GM18867 (cell line): ENCODE measurements at regions not wholly inside any gene's neighbourhood (a gene's known extent, or its start where the extent isn't known, plus 50 kb on each side); places are given as distances from the start of the nearest gene placed in this dataset.
A peak's percentile ranks its signal among the peaks of the same experiment; 100 is the strongest.
"Not testable (repeated sequence)": the region's sequence is repeated elsewhere in the genome, so short reads cannot be mapped to it uniquely, and the experiment has no call there.

Experiments
- ATAC-seq: cut with Tn5 transposase; IDR thresholded peaks from one replicate; pipeline ENCODE4 v1.9.1; 2021; ENCODE audit warnings: mild to moderate bottlenecking, moderate library complexity; ENCODE audit not compliant: unreplicated experiment

DNA sequence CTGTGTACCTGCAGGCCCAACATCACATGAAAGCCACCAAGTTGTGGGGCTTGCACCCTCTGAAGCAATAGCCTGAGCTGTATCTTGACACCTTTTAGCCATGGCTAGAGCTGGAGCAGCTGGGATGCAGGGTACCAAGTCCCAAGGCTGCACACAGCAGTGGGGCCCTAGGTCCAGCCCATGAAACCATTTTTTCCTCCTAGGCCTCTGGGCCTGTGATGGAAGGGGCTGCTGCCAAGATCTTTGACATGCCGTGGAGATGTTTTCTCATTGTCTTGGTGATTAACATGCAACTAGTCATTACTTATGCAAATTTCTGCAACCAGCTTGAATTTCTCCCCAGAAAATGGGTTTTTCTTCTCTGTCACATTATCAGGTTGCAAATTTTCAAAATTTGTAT lies 387.2 kb upstream of the RIOK2 start:
- no peak for ATAC-seq

GRCh38 chr5:97575322-97575721 lies 392.3 kb upstream of the RIOK2 start:
- no peak for ATAC-seq

GRCh38 chr5:97576956-97577355 lies 393.9 kb upstream of the RIOK2 start:
- no peak for ATAC-seq

GRCh38 chr5:97579977-97580376 lies 396.9 kb upstream of the RIOK2 start:
- ATAC-seq: not testable (repeated sequence)

- no peak for ATAC-seq
Measured at GRCh38 chr5:97580746-97581145, 397.7 kb upstream of the RIOK2 start.

DNA sequence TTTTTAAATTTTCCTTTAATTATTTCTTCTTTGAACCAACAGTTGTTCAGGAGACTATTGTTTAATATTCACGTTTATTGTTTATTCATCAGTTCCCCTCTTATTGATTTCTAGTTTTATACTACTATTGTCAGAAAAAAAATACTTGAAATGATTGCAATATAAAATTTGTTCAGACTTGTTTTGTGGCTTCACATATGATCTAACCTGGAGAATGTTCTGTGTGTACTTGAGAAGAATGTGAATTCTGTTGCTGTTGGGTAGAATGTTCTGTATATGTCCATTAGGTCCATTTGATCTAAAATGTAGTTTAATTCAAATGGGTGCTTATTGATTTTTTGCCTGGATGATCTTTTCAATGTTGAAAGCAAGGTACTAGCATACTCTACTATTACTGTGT lies 408.7 kb upstream of the RIOK2 start:
- no peak for ATAC-seq

DNA sequence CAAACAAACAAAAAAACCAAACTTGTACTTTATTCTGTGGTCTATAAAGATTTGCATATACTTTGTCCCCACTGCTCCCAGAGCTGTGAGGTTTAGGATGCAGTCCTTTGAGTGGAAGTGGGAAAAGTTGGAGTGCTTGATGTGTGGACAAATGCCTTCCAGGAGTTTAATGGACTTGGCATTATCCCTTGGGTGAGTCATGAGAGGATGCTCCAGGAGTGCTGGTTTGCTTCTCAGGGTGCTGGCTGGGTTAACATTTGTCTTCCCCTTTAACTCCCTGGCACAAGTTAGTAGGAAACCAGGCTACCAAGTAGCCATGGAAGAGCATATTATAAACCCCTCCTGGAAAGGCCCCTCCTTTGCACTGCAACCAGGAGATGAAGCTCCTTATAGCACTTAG lies 417.4 kb upstream of the RIOK2 start:
- no peak for ATAC-seq

GRCh38 chr5:97601651-97602050 lies 418.6 kb upstream of the RIOK2 start:
- ATAC-seq: no peak

- ATAC-seq: no peak
Measured at GRCh38 chr5:97606531-97606930, 423.5 kb upstream of the RIOK2 start.

GRCh38 chr5:97608501-97608900 lies 425.5 kb upstream of the RIOK2 start:
- ATAC-seq: no peak

GRCh38 chr5:97618721-97619120 lies 435.7 kb upstream of the RIOK2 start:
- ATAC-seq: no peak

DNA sequence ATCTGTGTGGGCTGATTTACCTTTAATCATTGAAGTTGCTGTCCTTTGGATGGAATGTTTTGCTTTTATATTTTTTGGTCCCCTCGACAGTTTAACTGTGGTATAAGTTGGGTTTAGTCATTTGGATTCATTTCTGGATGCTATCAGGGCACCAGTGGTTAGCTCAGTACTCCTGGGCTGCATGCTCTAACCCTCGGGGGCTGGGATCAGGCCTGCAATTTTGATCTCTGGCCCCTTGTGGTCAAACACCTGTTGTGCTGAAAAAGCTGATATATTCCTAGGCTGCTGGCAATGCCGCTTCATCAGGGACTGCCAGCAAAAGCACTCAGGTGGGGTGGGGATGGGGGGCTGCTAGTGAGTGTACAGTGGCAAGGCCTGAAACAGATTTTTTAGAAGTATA lies 440.4 kb upstream of the RIOK2 start:
- no peak for ATAC-seq

GRCh38 chr5:97624886-97625285 lies 441.8 kb upstream of the RIOK2 start:
- no peak for ATAC-seq

GRCh38 chr5:97627272-97627671 lies 444.2 kb upstream of the RIOK2 start:
- ATAC-seq: no peak

DNA sequence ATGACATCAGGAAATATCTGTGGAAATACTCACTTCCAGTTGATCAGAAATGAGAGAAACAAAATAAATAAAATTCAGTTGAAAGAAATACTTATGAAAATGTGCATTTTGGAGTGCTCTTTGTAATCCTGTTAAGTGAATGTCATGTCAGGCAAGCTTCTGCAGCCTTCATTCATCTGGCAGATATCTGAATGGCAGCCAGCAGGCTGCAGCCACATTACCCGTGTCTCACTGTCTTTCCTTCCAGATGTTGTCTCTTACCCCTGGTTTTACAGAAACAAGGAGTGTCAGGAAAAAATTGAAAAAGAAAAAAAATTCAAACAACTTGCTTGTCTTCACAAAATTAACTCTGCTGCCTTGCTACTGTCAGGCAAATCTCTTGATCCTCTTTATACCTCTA lies 445.0 kb upstream of the RIOK2 start:
- ATAC-seq: no peak

GRCh38 chr5:97628807-97629206 lies 445.8 kb upstream of the RIOK2 start:
- ATAC-seq: no peak

- no peak for ATAC-seq
Measured at GRCh38 chr5:97629276-97629675, 446.2 kb upstream of the RIOK2 start.

DNA sequence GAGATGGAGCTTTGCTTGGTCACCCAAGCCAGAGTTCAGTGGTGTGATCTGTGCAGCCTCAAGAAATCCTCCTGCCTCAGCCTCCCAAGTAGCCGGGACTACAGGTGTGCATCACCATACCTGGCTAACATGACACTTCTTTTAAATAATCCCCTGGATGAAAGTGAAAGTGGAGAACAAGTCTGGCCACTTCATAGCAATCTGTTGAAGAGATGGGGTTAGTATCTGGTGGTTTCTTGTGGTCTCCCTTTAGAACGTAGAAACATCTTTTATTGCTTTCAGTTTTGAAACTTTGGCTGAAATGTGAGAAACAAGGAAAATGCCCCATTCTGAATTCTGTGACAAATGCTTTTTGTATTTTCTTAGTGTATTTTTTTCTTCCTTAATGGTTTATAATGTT lies 452.5 kb upstream of the RIOK2 start:
- peak; percentile 81 for ATAC-seq

DNA sequence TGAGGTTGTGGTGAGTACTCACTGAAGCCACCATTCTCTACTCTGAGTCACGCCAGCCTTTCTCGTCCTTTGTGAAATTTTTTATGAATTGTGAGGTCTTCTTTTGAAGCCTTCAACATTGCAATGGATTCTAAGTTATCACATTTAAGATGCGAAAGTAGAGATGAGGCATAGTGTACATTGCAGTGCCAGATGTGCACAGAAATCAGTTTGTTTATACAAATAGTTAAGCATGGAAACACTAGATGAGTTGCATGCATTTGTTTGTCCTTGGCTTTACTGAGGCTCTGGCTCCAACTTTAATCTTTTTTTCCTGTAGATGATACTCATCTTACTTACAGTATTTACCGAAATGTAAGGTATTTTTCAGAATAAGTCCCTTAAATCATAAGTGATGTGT lies 453.7 kb upstream of the RIOK2 start:
- no peak for ATAC-seq

DNA sequence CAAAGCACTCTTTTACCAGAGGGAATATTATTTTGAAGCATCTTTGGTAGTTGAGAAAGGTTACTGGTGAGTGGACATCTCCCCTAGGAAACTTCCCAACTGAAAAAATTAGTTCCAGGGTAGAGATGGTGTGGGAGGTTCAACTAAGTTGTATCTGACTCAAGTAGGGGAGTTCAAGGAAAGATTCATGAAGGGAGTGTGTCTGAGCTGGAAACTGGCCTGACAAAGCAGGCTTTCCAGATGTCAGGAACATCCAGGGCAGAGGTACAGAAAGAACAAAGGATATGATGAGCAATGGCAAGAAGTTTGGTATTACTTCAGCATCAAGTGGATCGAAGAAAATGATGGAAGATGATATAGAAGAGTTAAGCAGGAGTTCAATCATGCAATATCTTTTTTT lies 458.0 kb upstream of the RIOK2 start:
- no peak for ATAC-seq

GRCh38 chr5:97644206-97644605 lies 461.2 kb upstream of the RIOK2 start:
- no peak for ATAC-seq

- no peak for ATAC-seq
Measured at GRCh38 chr5:97644896-97645295, 461.8 kb upstream of the RIOK2 start.

GRCh38 chr5:97657239-97657638 lies 474.2 kb upstream of the RIOK2 start:
- ATAC-seq: no peak
